ELF-1 (cell line): ENCODE measurements at regions not wholly inside any gene's neighbourhood (a gene's known extent, or its start where the extent isn't known, plus 50 kb on each side); places are given as distances from the start of the nearest gene placed in this dataset.

Experiments used
- DNase-seq: peaks from one replicate; pipeline ENCODE4 v3.0.0-alpha.2; 2016; ENCODE audit warnings: low read depth, low spot score

DNA sequence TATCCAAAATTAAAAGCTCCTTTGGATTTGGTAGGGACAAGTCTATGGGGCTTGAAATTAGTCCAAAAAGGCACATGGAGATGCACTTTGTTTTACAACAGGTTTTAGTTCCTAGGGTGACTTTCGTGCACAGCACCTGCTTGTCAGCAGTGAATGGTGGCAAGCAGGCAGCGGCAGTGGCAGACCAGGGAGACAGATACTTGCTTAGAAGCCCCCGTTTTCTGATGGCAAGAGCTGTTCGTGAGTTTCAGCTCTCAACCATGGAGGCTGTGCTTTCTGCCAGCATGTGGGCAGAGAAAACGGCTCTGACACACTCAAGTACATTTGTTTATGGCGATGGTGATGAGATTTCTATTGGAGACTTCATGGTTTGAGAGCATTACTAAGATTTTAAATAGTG is 61.7 kb upstream of the SHH start:
- no peak for DNase-seq

- DNase-seq, result no peak
These were observed 60.6 kb upstream of the SHH start for GRCh38 chr7:155872678-155873369.

- DNase-seq, result no peak
These were observed 58.9 kb upstream of the SHH start for GRCh38 chr7:155871211-155871610.

- DNase-seq, result no peak
These were observed 58.3 kb upstream of the SHH start for GRCh38 chr7:155870334-155871180.

- DNase-seq, result no peak
These were observed 57.5 kb upstream of the SHH start for GRCh38 chr7:155869784-155870076.

DNA sequence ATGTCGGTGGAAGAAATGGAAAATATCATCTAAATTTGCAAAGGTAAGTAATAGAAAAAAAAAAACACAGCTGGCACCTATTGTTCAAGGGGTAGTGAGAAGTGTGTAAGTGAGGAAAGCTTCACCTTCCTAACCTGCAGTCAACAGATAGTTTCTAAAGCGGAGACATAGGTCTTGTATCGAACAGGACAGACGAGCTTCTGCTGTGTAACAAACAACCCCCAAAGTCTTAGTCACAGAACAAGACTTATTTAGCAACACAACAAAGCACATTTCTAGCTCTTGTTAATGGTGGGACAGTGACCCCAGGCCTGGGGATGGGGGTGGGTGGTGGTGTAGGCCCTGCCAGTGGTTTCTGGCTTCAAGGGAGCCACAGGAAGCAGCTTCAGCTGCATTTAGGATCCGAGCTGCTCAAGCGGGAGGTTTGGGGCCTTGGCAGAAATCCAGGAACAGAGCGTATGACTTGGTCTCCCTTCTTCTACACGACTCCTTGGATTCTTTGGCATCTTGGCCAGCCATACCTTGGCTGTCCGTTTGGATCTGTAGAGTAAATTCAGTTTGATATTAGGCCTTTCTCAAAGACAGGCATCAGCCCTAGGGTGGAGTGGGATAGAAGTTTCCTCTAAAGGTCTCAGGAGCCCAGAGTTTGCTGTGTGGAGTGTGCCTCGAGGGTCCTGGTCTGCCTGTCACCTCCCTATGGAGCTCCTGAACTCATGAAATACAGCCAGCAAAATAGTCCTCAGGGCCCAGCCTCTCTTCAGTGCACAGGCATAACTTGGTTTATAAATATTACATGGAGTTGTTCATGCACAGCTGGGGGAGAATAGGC is 56.9 kb upstream of the SHH start:
- no peak for DNase-seq

DNA sequence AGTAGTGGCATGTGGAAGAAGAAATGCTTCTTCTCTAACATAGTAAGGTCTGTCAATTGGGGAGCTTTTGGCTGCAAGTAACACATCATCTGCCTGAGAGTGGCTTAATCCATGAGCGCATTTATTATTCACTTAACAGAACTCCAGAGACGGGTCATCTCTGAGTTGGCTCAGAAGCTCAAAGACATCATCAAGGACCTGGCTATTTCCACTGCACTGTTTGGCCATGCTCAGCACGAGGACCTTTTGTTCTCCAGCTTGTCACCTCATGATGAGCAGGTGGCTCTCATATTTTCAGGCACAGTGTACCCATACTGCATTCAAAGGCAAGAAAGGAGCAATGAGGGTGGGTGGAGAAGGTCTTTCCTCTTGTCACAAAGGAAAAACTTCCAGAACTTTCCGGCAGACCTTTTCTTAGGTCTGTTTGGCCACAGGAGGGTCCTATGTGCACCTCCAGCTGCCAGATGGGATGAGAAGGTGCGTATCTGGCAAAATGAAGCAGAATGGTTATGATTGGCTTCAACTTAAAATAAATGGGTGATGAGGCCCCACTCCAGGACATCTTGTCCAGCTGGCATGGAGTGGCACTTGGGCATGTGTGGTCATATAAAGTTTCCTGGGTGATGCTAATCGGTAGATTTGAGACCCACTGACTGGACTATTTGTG is 55.6 kb upstream of the SHH start:
- no peak for DNase-seq

DNA sequence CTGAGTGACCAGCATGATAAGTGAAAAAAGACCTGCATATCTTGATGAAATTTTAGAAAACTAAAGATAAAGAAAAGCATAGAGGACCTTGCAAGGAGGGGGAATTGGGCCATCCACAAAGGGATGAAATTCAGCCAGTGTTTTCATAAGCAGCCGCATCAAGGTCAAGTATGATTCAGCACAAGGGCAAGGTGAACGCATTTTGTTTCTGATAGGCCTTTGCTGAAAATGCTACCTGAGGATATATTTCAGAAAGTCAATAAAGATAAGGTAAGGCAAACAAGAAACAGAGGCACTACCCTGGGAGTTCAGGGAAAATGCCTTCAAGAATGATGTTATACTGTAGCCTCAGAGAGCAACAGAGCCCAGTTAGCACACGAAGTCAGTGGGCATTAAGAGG is 55.0 kb upstream of the SHH start:
- DNase-seq, result no peak

DNA sequence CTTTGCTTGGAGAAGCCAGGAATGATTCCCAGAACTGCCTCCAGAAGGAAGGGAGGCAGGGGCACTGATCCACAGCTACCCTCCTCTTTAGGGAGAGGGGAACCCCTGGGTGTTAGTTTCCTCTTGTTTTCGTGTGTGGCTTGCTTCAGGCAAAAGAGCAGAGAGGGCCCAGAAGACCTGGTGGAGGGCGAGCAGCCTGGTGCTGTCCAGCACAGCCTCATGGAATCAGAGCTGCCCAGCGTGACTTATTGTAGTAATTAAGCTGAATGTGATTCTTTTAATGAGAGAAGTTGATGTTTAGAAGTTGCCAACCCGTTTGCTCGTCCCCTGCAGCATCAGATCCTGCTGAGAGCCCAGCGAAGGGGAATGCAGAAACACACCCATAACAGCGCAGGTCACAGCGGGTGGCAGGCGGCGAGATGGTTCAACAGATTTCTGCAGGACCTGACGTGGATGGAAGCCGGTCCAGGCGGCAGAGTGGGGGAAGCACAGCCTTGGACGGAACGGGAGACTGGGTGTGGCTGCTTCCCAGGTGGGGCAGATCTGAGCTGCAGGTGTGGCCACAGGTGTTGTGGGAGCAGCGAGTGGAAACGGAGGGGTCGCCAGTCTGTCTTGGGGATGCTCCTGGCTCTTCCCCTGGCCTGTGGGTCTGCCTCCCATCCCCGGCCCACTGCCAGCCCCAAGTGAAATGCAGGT is 53.7 kb upstream of the SHH start:
- DNase-seq, result peak; percentile 29

- no peak for DNase-seq
These were observed 52.9 kb upstream of the SHH start for GRCh38 chr7:155864991-155865690.

DNA sequence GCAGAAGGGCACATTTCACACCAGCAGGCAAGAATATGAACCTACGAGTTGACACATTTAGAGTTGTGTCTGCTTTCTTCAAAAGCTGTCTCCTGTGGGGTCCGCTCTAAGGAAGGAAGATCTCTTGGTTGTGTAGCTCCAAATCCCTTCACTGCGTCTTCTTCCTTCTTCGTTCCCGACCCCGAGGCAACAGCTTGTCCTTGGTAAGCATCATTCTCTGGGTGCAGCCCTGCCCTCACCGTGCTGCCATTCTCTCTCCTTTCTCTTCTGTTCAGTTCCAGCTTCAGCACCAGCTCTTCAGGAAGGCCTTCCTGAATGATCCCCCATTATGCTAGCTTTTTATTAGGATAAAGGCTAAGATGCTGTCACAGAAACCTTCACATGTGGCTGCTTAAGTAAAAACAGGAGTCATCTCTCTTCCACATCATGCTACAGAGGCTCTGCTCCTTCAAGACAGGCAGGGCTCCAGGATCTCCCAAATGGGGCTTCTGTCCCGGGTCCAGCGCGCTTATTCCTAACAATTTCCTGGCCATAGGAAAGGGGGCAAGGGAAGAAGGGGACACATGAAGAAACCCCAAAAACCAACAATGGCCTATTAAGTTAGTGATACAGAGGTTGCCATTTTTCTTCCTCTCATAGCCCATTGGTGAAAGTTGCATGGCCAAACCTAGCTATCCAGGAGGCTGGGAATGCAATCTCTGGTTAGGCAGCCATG is 52.2 kb upstream of the SHH start:
- no peak for DNase-seq

DNA sequence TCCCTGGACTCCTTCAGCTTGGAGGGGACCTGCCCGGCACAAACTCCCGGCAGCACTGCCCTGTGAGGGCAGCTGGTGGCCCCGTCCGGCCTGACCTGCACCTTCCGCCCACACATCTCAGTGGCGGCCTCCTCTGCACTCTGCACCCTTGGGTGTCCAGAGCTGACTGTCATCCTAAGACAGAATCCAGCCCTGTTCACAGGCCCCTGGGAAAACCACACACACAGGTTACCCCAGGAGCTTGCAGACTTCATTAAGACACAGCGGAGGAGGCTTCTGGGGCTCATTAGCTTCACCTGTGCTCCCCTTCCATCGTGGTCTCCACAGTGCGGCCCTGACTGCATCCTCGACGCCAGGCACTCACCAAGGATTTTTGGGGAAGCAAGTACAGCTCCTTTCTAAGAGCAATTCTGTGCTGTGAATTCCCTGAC is 51.5 kb upstream of the SHH start:
- no peak for DNase-seq

DNA sequence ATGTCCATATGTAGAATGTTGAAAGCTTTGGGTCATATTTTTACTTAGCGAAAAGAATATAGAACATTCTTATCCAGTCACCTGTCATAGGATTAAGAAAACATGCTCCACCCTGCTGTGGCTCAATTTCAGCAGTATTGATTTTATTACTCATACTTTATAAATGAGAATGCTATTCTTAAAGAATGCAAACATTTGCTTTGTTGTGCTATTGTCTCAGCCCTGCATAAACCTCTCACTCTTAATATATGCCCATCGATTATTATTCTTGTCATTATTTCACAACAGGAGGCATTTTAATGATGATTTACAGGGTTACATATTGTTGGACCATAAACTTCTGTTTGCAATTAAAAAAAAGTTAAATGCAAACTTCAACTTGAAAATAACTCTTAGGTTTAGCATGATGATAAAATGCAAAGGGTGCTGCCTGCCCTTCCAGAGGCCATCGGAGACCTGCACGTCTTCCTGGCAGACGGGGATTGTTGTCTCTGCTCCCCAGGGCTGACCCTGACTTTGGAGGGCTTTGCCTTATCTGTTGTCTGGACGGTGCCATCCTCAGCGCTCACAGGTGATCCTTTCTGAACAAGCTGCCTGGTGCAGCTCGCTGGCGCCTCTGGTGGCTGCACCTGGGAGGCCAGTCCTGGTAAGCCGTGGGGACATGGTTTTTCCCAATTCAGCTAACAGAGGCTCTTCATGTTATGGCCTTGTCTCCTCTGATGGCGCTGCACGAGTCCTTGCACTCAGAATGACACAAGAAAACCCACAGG is 50.0 kb upstream of the SHH start:
- no peak for DNase-seq
